Inflammatory macrophage (primary cell): ENCODE measurements at regions not wholly inside any gene's neighbourhood (a gene's known extent, or its start where the extent isn't known, plus 50 kb on each side); places are given as distances from the start of the nearest gene placed in this dataset.

ENCODE experiments used
- DNase-seq, 2 donors: peaks; one replicate each; pipeline ENCODE4 v3.0.0-alpha.2; 2020 to 2022

GRCh38 chr6:160899671-160900430 lies 91.7 kb upstream of the MAP3K4 start:
- no peak for DNase-seq

- no peak for DNase-seq
Measured at GRCh38 chr6:160911949-160912348, 79.6 kb upstream of the MAP3K4 start.

GRCh38 chr6:160912411-160912810 lies 79.2 kb upstream of the MAP3K4 start:
- DNase-seq, result no peak

DNA sequence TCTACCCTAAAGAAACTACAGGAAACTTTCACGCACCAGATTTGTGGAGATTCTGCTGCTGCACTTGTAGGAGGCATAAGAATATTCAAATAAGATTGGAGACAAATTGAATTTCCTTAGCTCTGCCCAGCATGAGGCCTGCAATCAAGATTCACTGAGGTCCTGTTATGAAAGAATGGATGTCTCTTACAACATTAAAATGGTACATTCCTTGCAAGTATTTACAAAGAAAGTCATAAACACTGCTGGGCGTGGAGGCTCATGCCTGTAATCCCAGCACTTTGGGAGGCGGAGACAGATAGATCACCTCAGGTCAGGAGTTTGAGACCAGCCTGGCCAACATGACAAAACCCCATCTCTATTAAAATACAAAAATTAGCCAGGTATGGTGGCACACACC lies 74.0 kb upstream of the MAP3K4 start:
- no peak for DNase-seq

GRCh38 chr6:160919723-160920440 lies 71.7 kb upstream of the MAP3K4 start:
- peak; percentile 11 to 26 for DNase-seq

DNA sequence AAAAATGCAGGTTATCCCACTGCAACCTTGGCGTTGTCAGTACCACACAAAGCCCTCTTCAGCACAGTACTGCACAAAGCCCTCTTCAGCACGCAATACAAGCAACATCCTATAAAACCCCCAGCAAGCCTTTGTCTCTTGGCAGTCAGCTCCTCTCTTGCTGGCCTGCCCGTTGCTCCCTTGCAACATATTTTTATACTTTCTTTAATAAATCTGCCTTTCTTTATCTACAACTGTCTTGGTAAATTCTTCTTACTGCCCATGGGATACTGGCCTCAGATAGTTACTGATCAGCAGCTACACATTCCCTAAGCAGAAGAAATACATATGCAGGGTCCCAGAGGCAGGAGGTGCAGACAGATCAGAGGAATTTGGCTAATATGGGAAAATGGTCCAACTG lies 70.5 kb upstream of the MAP3K4 start:
- no peak for DNase-seq

DNA sequence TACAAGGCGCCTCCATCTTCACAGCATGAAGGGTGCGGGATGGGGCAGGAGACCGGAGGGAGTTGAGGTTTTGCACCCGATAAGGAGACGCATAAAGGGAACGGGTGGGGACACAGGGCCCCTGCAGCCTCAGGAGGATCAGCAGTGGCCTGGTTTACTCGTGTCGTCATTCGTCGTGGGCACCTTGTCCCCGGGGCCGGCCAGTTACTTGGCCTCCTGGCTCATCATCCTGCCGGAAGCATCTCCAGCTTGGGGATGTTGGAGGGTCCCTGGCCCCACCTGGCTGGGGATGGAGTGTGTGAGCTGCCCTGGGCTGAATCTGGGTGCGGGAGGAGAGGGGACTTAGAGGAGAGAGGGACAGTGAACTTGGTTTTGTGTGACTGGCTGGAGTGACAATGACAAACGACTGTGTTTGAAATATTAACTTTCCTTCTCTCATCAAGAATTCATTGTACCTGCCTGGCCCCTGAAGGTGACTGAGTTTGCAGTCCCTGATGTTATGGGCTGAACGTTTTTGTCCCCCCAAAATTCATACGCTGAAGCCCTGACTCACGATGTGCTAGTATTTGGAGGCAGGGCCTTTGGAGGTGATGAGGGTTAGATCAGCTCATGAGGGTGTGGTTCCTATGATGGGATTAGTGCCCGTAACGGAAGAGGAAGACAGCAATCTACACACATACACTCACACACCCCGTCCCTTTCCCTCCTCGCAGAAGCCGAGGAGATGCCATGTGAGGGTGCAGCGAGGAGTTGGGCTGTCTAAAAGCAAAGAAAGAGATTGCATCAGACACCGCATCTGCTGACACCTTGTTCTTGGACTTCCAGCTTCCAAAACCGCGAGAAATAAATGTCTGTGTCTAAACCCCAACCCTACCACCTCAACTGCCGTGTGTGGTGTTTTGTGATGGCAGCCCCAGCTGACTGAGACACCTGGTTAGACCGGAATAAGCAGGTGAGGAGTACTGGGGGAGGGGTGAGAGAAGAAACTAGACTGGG lies 65.0 kb upstream of the MAP3K4 start:
- DNase-seq, result no peak

DNA sequence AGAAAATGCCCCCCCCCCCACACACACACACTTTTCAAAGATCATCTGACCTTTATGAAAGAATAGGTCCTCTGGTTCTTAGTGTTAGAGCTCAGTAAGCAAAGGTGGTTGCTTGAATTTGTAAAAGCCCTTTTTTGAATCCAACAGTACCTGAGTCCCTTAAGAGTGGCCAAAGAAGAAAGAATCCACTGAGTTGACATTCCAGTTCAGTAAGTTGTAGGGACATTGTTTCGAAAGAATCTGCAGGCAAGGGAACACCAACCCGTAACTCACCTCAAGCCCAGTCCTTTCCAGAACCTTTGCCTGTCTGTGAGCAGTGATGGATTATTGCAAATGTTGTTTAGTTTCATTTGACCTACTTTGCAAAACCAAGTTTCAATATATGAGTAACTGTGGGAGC lies 64.2 kb upstream of the MAP3K4 start:
- DNase-seq, result no peak

DNA sequence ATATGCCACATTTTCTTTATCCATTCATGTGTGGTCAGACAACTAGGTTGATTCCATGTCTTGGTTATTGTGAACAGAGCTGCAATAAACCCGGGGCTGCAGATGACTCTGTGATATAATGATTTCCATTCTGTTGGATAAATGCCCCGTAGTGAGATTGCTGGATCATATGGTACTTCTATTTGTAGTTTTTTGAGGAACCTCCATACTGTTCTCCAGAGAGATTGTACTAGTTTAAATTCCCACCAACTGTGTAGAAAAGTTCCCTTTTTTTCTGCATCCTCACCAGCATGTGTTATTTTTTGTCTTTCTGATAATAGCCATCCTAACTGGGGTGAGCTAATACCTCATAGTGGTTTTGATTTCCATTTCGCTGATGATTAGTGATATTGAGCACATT lies 62.2 kb upstream of the MAP3K4 start:
- no peak for DNase-seq

DNA sequence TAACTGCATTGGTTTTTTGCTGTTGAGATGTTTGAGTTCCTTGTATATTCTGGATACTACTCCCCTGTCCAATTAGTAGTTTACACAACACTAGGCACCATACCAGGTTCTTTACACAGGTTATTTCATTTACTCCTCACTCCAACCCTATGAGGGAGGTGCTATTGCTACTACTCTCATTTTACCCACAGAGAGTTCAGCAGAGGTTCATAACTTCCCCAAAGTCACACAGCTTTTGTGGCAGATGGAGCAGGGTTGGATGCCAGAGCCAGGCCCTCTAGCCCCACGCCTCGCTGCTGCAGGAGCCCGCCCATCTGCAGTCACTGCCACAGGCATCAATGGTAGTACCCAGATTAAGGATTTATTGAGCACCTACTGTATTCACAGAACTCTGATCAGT lies 61.7 kb upstream of the MAP3K4 start:
- no peak for DNase-seq

DNA sequence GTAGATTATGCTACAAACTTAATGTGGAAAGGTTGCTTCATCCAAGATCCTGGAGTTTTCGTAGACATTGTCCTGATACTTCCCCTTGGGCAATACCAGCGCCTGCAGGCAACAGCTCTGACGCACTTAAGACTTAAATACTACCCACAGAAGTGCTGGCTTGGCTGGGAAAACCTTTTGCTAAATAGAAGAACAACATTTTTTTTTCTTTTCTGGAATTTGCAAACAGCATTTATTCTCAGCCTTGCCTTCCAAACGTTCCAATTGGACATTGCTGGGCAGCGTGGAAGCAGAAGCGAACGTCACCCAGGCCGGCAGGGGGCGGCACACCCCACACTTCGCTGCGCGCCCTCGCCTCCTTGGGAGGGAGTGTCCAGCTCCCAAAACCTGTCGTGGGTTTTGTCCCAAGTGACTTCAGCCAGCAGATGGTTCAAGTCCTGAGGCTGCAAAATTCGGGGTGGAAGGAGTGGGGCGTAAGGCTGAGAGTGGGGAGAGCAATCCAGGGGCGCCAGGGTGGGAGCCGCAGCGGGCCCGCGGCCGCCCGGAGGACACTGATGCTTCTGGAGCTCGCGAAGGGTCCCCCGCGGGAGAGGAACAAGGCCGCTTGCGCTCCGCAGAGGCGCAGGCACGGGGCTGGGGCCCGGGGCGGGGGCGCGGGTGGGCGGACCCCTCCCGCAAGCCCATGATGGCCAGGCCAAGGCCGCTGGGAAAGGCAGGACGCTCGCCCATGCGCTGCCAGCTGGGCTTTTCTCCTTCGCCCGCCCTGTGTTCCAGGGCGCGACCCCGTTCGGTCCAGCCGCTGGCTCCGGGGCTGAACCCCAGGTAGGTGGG lies 60.8 kb upstream of the MAP3K4 start:
- DNase-seq, result peak; percentile 54 to 62

GRCh38 chr6:160931378-160932310 lies 59.9 kb upstream of the MAP3K4 start:
- DNase-seq, result peak in 1 of 2 donors; percentile 14

GRCh38 chr6:160933256-160933655 lies 58.3 kb upstream of the MAP3K4 start:
- DNase-seq, result no peak

DNA sequence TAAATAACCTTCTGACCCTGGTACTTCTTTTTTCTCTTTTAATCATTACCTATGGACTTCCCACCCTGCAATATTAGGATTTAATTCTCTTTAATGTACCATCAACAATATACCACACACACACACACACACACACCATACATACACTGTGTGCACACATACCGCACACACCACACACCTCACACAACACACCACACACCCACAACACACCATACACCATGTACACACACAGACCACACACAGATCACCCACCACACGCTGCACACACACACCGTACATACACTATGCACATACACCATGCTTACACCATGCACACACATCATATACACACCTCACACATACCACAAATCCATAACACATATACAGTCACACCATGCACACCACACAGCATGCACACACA lies 57.4 kb upstream of the MAP3K4 start:
- no peak for DNase-seq

GRCh38 chr6:160940197-160940596 lies 51.4 kb upstream of the MAP3K4 start:
- no peak for DNase-seq
